ENCODE measurements at regions not wholly inside any gene's neighbourhood (a gene's known extent, or its start where the extent isn't known, plus 50 kb on each side); places are given as distances from the start of the nearest gene placed in this dataset.
A peak's percentile ranks its signal among the peaks of the same experiment; 100 is the strongest.

DNA sequence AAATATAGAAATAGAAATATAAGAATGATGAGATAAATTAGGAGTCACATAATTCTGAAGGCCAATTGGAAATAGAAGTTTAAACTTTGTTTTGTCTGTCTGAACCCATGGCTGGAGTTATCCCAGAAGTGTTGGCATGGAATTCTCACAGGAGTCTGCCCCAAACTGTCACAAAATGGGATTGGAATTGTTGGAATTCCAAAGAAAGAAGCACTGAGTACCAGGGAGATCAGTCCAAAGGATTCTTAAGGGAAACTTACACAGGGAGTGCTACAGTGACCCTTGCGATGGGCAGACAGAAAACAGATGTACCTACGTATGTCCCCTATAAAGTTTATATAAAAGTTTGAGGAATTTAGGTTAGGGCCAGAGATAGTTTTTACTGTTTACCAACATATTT, 1607.7 kb downstream of the ARAP2 start:
- no peak for DNase-seq
- TF ChIP-seq POLR2AphosphoS5 (IDR thresholded peaks at IDR 0.05) (no peak), EP300 (IDR thresholded peaks at IDR 0.05) (no peak), POLR2A (IDR thresholded peaks at IDR 0.05) (no peak)
- TF ChIP-seq, protein P1, sequence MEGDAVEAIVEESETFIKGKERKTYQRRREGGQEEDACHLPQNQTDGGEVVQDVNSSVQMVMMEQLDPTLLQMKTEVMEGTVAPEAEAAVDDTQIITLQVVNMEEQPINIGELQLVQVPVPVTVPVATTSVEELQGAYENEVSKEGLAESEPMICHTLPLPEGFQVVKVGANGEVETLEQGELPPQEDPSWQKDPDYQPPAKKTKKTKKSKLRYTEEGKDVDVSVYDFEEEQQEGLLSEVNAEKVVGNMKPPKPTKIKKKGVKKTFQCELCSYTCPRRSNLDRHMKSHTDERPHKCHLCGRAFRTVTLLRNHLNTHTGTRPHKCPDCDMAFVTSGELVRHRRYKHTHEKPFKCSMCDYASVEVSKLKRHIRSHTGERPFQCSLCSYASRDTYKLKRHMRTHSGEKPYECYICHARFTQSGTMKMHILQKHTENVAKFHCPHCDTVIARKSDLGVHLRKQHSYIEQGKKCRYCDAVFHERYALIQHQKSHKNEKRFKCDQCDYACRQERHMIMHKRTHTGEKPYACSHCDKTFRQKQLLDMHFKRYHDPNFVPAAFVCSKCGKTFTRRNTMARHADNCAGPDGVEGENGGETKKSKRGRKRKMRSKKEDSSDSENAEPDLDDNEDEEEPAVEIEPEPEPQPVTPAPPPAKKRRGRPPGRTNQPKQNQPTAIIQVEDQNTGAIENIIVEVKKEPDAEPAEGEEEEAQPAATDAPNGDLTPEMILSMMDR (IDR thresholded peaks at IDR 0.05) = no peak
- no peak overlapping the region for H3K4me3 ChIP-seq
- ATAC-seq (ENCODE audit: low FRiP score in 2 of 2) = no peak
- no peaks in the 10 kb centered on the region for H3K4me1 ChIP-seq
- H3K27me3 ChIP-seq = no peaks in the 10 kb centered on the region
- H3K36me3 ChIP-seq = no peaks in the 10 kb centered on the region
- no peak overlapping the region for H3K27ac ChIP-seq
- 74 to 83% methylated on average over 2 of the region's 2 CpGs for WGBS, 2 donors
- peaks cover 0 to 9% (median 1%) of the 10 kb centered on the region in 4 donors for H3K9me3 ChIP-seq

DNA sequence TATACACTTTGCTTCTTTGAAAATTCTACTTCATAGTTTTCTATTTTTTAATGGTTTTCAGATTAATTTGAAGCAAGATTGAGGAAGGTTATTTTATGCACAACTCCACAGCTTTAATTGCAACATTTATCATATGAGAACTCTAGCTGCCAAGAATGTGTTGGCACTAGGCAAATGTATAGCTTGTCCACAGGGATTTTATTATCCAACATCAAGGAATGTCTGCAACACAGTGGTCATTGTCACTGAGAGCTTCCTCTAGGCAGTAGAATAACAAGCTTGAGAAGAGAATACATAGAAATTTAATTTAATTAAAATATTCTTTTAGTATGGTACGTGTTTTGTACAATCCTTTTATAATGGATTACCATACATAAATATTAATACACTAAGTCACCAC, 1600.8 kb downstream of the ARAP2 start:
- peaks cover 0 to 10% (median 1%) of the 10 kb centered on the region in 4 donors for H3K9me3 ChIP-seq
- WGBS, 2 donors = 79 to 91% methylated on average over 1 of the region's 1 CpG
- no peak for ATAC-seq (ENCODE audit: low FRiP score in 2 of 2)

DNA sequence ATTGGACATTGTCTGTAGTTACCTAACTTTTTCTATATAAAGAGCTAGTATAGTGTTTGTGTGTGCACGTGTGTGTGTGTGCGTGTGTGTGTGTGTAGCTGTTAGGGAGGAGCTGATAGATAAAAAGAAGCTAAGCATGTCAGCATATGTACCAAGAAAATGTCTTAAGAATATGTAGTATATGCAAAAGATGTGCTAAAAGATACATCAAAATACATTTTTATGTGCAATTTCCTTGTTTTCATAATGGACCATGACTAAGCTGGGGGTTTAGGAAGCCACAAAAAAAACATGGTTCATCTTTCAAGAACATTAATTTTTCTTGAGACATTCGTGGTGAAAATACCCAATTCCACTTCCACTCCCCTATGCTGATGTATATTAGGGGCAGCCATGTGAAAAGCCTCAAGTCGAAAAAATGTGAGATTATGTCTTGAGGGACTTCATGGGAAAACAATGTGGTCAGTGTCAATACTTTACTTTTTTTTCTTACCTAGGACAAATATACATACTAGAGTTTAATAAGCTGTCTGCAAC, 1599.7 kb downstream of the ARAP2 start:
- Histone ChIP-seq H3K27ac (no peak overlapping the region), H3K36me3 (no peaks in the 10 kb centered on the region), H3K4me3 (no peak overlapping the region), H3K9me3 (peaks cover 0 to 10% (median 1%) of the 10 kb centered on the region in 4 donors), H3K4me1 (no peaks in the 10 kb centered on the region), H3K27me3 (no peaks in the 10 kb centered on the region)
- no peak for ATAC-seq (ENCODE audit: low FRiP score in 2 of 2)
- WGBS, 2 donors = 74 to 80% methylated on average over 4 of the region's 4 CpGs
- TF ChIP-seq, protein P1 (IDR thresholded peaks at IDR 0.05) = no peak
- TF ChIP-seq POLR2A (IDR thresholded peaks at IDR 0.05) (no peak), POLR2AphosphoS5 (IDR thresholded peaks at IDR 0.05) (no peak), EP300 (IDR thresholded peaks at IDR 0.05) (no peak)
- DNase-seq = no peak

More for the DNA sequence above, 1600.8 kb downstream of the ARAP2 start:
- H3K4me1 ChIP-seq = no peaks in the 10 kb centered on the region
- H3K27ac ChIP-seq = no peak overlapping the region
- H3K27me3 ChIP-seq = no peaks in the 10 kb centered on the region
- TF ChIP-seq, protein P1 (IDR thresholded peaks at IDR 0.05) = no peak
- H3K36me3 ChIP-seq = no peaks in the 10 kb centered on the region
- no peak for DNase-seq
- no peak overlapping the region for H3K4me3 ChIP-seq

DNA sequence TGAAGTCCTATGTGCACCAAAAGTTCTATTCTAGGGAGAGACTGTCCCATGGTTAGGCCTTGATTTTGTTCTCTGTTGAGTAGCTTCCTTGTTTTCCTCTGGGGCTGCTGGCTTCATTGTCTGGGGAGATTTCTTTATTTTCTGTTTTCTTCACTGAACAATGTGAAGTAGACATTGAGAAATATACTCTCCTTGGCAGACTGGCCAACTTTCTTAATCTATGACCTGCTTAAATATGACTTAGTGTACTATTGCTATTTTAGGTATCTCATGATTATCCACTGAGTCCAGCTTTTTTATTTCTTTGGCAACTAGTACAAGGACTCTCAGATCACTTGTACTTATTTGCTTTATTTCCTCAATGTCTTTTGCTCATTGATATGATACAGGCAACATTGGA, 1594.6 kb downstream of the ARAP2 start:
- ATAC-seq (ENCODE audit: low FRiP score in 2 of 2) (no peak), DNase-seq (no peak)
- Histone ChIP-seq H3K4me3 (no peak overlapping the region), H3K27me3 (no peaks in the 10 kb centered on the region), H3K9me3 (no peaks in the 10 kb centered on the region), H3K36me3 (no peaks in the 10 kb centered on the region), H3K27ac (no peak overlapping the region), H3K4me1 (no peaks in the 10 kb centered on the region)
- TF ChIP-seq POLR2A (IDR thresholded peaks at IDR 0.05) (no peak), POLR2AphosphoS5 (IDR thresholded peaks at IDR 0.05) (no peak), EP300 (IDR thresholded peaks at IDR 0.05) (no peak)
- TF ChIP-seq, protein P1 (IDR thresholded peaks at IDR 0.05) = no peak

DNA sequence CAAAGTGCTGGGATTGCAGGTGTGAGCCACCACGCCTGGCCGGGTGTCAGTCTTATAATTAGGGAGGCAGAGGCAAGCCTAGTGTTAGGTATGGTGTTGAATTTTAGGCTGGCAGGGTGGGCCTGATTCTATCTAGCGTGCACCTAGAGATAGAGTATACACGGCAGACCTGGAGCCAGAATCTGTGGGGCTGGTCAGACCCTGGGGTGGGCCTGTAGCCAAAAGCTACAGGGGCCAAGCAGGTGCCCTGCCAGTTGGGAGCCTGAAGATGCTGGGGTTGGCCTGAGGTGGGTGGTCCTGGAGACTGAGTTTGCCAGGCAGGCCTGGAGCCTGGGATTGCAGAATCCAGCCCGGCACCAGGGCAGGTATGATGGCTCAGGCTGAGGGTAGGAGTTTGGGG, 1580.3 kb downstream of the ARAP2 start:
- TF ChIP-seq POLR2A (IDR thresholded peaks at IDR 0.05) (no peak), EP300 (IDR thresholded peaks at IDR 0.05) (no peak), POLR2AphosphoS5 (IDR thresholded peaks at IDR 0.05) (no peak)
- TF ChIP-seq, protein P1 (IDR thresholded peaks at IDR 0.05) = no peak
- Histone ChIP-seq H3K27ac (no peak overlapping the region), H3K4me3 (no peak overlapping the region), H3K4me1 (no peaks in the 10 kb centered on the region), H3K27me3 (no peaks in the 10 kb centered on the region), H3K9me3 (no peaks in the 10 kb centered on the region), H3K36me3 (no peaks in the 10 kb centered on the region)
- DNase-seq = peak in 1 of 2 donors; percentile 20
- ATAC-seq (ENCODE audit: low FRiP score in 2 of 2) = peak; percentile 15 to 32
- WGBS, 2 donors = 80 to 84% methylated on average over 2 to 5 of the region's 5 CpGs
